HK-2 (cell line): ENCODE measurements at regions not wholly inside any gene's neighbourhood (a gene's known extent, or its start where the extent isn't known, plus 50 kb on each side); places are given as distances from the start of the nearest gene placed in this dataset.
"Not testable (repeated sequence)": the region's sequence is repeated elsewhere in the genome, so short reads cannot be mapped to it uniquely, and the experiment has no call there.

Experiments
- DNase-seq: peaks from one replicate; pipeline ENCODE4 v3.0.0-alpha.2; 2018; ENCODE audit not compliant: unreplicated experiment

GRCh38 chr1:99062192-99062591, 57.5 kb upstream of the PLPPR5 start:
- DNase-seq: no peak

GRCh38 chr1:99069146-99069545, 64.5 kb upstream of the PLPPR5 start:
- no peak for DNase-seq

DNA sequence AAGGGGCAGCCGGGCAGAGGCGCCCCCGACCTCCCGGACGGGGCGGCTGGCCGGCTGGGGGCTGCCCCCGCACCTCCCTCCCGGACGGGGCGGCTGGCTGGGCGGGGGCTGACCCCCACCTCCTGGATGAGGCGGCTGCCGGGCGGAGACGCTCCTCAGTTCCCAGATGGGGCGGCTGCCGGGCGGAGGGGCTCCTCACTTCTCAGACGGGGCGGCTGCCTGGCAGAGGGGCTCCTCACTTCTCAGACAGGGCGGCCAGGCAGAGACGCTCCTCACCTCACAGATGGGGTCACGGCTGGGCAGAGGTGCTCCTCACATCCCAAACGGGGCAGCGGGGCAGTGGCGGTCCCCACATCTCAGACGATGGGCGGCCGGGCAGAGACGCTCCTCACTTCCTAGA, 73.9 kb upstream of the PLPPR5 start:
- DNase-seq: not testable (repeated sequence)

GRCh38 chr1:99082366-99082765, 77.7 kb upstream of the PLPPR5 start:
- DNase-seq: no peak

DNA sequence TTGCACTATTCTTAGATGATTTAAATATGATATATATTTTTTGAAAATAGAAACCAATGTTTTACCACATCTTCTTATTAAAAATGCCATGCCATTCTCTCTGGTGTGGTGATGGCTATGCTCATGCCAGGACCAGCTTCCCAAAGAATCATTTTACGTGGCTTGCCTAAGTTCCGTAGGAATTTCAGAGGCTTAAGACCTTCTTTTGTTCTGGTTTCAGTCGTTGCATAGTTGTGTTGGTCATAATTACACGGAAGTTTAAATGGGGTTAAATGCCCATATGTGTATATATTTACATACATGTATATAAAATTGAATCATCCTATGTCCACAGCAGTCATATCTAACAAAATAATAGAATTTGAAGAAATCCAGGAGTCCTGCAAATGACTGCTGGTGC, 78.7 kb upstream of the PLPPR5 start:
- DNase-seq: no peak

- no peak for DNase-seq
These were observed 79.9 kb upstream of the PLPPR5 start for GRCh38 chr1:99084562-99084961.

DNA sequence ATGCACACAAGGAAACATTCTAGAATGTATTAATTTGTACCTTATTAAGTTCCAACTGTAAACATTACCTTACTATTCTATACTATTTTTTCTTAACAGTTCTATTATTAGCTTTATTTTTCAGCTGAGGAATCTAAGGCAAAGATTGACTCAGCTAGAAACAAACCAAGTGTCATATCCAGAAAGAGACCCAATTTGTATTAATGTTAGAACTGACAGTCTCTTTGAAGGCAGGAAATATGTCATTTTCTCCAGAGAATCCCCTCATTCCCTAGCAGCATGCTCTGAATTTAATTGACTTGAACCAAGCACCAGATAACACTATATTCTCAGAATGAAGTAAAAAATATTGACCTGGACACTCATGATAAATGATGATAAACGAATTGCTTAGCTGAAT, 81.4 kb upstream of the PLPPR5 start:
- DNase-seq: no peak

DNA sequence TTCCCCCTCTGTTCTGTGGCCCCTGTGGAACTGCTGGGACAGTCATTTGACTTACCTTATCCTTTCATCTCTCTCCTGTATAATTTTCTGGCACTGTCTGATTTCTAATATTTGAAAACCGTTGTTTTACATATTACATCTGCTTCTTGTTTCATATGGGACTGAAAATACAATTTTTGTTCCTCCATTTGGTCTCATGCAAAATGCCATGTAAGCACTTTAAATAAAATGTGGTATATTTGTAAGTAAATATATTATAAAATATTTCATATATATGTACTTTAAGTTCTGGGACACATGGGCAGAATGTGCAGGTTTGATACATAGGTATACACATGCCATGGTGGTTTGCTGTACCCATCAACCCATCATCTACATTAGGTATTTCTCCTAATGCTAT, 93.9 kb upstream of the PLPPR5 start:
- no peak for DNase-seq

- DNase-seq: no peak
These were observed 101.6 kb upstream of the PLPPR5 start for GRCh38 chr1:99106274-99106673.

- no peak for DNase-seq
These were observed 103.0 kb upstream of the PLPPR5 start for GRCh38 chr1:99107680-99108079.

GRCh38 chr1:99110140-99111041, 105.7 kb upstream of the PLPPR5 start:
- DNase-seq: no peak

- DNase-seq: no peak
These were observed 110.6 kb upstream of the PLPPR5 start for GRCh38 chr1:99115231-99115630.

GRCh38 chr1:99119188-99119587, 114.5 kb upstream of the PLPPR5 start:
- no peak for DNase-seq

GRCh38 chr1:99122039-99122438, 117.4 kb upstream of the PLPPR5 start:
- no peak for DNase-seq

GRCh38 chr1:99123936-99124335, 119.3 kb upstream of the PLPPR5 start:
- no peak for DNase-seq

- DNase-seq: no peak
These were observed 126.9 kb upstream of the PLPPR5 start for GRCh38 chr1:99131546-99131945.

DNA sequence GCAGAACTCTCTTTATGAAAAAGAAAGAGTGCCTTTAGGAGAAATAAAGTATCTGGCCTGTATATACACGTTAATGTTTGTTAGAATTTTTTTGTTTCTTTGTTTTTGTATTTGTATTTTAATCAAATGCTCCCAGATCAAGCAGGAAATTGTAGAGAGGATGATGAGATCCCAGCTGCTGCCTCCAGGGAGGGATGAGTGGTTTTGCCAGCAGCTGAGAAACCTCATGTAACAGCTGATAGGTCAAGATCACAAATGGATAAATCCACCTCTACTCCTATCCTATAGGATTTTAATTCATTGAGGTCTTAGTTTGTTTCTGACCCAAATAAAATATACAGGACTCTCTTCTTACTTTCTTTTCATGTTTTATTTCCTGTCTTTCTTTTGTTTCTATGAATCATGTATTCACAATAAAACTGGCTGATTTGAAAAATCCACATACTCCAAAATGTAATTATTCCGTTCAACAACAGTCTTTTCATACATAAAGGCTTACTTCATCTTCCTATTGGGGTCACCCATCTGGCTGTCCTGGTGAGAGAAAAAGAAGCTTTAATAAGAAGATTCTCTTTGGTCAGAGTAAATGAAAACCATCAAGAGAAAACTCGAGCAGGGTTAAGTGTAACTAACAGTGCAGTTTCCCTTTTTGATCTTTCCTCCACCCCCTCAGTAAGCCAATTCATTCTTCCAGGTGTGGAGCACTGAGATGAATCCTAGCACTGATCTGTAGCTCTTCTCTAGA, 129.3 kb upstream of the PLPPR5 start:
- DNase-seq: no peak

DNA sequence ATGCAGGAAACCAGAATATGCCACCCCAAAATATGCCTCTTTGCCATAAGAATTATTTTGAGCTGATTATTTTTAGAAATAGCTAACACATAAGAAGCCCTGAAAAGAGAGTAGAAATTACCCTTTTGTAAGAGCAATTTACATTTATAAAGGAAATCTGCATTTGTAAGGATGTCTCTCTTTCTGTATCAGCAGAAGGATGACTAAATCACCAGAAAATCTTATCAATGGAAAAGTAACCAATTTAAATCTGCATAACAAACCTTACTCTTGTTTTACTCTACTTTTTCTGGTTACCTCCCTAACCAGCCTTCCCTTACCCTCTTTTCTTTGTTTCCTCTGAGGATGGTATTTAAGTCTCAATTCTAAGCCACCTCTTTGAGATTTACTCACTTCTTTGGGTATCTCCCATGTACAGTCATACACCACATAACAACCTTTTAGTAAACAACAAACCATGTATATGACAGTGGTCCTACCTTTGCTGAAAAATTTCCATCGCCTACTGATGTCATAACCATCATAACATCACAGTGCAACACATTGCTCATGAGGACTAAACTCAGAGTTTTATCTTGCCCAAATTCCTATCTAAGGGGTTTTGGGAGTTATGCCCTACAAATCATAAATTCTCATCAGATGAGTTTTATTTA, 126.6 kb upstream of the PLPPR4 start:
- no peak for DNase-seq

- no peak for DNase-seq
These were observed 124.4 kb upstream of the PLPPR4 start for GRCh38 chr1:99139876-99140275.

DNA sequence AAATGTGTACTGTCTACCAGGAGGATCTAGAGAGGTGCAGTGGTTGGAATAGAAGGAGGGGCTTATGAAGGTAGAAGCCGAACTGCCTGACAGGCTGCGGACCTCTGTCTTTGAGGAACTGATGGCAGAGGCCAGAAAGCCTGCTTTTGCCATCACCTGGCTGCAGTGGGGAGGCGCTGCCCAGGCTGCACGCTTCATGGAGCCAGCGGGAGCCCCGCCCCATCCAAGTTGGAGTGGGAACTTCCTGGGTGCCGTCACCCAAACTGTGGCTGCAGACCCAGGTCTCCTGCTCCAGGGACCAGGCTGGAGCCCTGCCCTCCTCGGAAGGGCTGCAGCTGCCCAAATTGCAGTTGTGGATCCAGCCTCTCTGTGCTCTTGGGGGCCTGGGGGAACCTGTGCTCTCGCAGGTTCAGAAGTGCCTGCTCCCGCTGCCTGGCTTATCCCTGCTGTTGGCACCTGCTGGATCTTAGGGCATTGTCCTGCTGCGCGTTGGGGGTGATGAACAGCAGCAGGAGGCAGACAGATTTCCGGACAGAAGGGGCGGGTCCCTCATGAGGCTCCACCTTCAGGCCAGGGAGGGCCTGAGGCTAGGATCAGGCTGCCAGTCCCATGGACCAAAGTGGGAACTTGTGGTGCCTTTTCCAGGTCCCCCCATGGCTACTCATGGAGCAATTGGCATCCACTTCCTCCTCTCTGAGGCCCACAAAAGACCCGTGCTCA, 118.0 kb upstream of the PLPPR4 start:
- no peak for DNase-seq

- DNase-seq: no peak
These were observed 114.3 kb upstream of the PLPPR4 start for GRCh38 chr1:99149952-99150351.

DNA sequence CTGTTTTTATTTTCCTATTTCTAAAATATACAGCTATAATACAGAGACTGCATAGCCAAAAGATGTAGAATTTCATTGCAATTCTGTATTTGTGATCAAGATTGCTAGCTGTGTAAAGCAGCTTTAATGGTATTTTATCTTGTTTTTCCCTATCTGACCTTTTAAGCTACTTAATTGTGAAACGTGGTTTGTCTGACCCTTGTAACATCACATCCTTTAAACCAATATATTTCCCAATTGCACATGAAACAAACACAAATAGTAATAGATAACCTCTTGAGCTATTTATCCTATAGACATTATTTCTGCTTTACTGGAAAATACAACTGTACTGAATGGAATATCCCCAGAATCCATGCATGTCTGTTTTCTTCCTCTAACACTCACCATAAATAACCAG, 112.2 kb upstream of the PLPPR4 start:
- no peak for DNase-seq
